ENCODE measurements at regions not wholly inside any gene's neighbourhood (a gene's known extent, or its start where the extent isn't known, plus 50 kb on each side); places are given as distances from the start of the nearest gene placed in this dataset.
"Not testable (repeated sequence)": the region's sequence is repeated elsewhere in the genome, so short reads cannot be mapped to it uniquely, and the experiment has no call there.

DNA sequence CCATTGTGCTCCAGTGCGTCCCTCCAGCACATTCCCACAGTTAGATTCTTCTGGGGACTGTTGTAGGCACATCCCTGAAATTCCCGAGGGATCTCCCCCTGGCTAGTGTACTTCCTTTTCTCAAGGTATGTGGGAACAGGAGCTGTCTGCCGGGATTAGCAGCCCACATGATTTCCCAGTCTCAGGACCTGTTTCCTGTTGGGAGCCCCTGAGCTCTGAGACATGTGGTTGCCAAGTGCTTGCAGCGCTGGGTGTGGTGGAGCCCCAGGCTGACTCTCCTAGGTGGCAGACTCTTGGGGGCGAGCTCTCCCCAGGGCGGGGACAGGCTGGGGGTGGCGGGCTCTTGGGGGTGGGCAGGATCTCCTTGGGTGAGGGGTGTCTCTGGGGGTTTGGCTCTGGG, 287.0 kb upstream of the PLGLB1 start:
- not testable (repeated sequence) for TF ChIP-seq POLR2A, CTCF (IDR thresholded peaks at IDR 0.05)

Measured in lower leg skin (tissue), 3 donors.